ENCODE measurements at regions not wholly inside any gene's neighbourhood (a gene's known extent, or its start where the extent isn't known, plus 50 kb on each side); places are given as distances from the start of the nearest gene placed in this dataset.

GRCh38 chr11:114845766-114846415 is 167.6 kb downstream of the NXPE2 start (continued):
- TF ChIP-seq CREM (IDR thresholded peaks at IDR 0.05; ENCODE audit: low read depth) (no peak), ZZZ3 (IDR thresholded peaks at IDR 0.05; ENCODE audit: control insufficient read depth, insufficient read length, low read depth) (no peak), CHD1 (IDR thresholded peaks at IDR 0.05; ENCODE audit: low read depth, low read length) (no peak), KAT2A (conservative IDR thresholded peaks at IDR 0.05; ENCODE audit: control insufficient read depth, low read depth, low read length) (no peak), ASH2L (IDR thresholded peaks at IDR 0.05; ENCODE audit: borderline replicate concordance, low read depth) (no peak), POLR2AphosphoS5 (IDR thresholded peaks at IDR 0.05; ENCODE audit: low read length) (no peak)

GRCh38 chr11:114846416-114846791 is 168.1 kb downstream of the NXPE2 start:
- Histone ChIP-seq H4K20me1 (ENCODE audit: control insufficient read depth, insufficient read depth) (no peaks in the 10 kb centered on the region; the same call in 1 of the 2 replicates), H3K79me2 (ENCODE audit: control insufficient read depth, insufficient read depth, low read length) (no peaks in the 10 kb centered on the region), H3K4me3 (no peak overlapping the region), H3K9me3 (replicated peaks; ENCODE audit: control insufficient read depth, insufficient read depth, low read length) (no peaks in the 10 kb centered on the region), H3K4me2 (ENCODE audit: control insufficient read depth, insufficient read depth) (no peak overlapping the region), H3K9ac (ENCODE audit: control insufficient read depth, insufficient read depth, low read length) (no peak overlapping the region), H3K4me1 (ENCODE audit: control insufficient read depth, insufficient read depth, low read length) (no peaks in the 10 kb centered on the region), H3K36me3 (ENCODE audit: control insufficient read depth in 2 of 2, insufficient read depth in 2 of 2, low read length in 1 of 2) (no peaks in the 10 kb centered on the region), H2AFZ (ENCODE audit: control insufficient read depth, low read depth, low read length) (no peak overlapping the region), H3K27ac (ENCODE audit: control insufficient read depth, insufficient read depth) (no peak overlapping the region), H3K27me3 (replicated peaks in 1 of 2; ENCODE audit: control insufficient read depth in 2 of 2, insufficient read depth in 2 of 2, low read length in 1 of 2) (no peaks in the 10 kb centered on the region)
- 22% methylated on average over 3 of the region's 3 CpGs for WGBS (ENCODE audit: insufficient coverage, insufficient replicate concordance, low lambda C conversion rate, missing lambda C conversion rate)
- BruUV-seq (replicated peaks): no TSS peak
- no peak for DNase-seq (ENCODE audit: low read depth, low spot score)
- ChIA-PET RAD21 (ENCODE audit: unreplicated experiment) (no interaction called here), CTCF (no interaction called here), POLR2A (no interaction called here), SMC1A (ENCODE audit: uncharacterized antibody, unreplicated experiment) (no interaction called here)
- in situ Hi-C loops (cut with MboI): no loop called here
- no peak for TF ChIP-seq ZSCAN29 (IDR thresholded peaks at IDR 0.05)
- no peak for ATAC-seq
- FAIRE-seq: no peak
- intact Hi-C loops (cut with micrococcal nuclease; ENCODE audit: unreplicated experiment): no loop called here

All from GM12878 (cell line).